NT2/D1 (cell line): ENCODE measurements at regions not wholly inside any gene's neighbourhood (a gene's known extent, or its start where the extent isn't known, plus 50 kb on each side); places are given as distances from the start of the nearest gene placed in this dataset.

Experiments used
- YY1 ChIP-seq: IDR thresholded peaks from 2 replicates; pipeline ENCODE4 v1.6.1; 2011; ENCODE audit not compliant: insufficient read length, insufficient read depth
- ZNF274 ChIP-seq: IDR thresholded peaks from 2 replicates; pipeline ENCODE4 v1.6.1; 2011; ENCODE audit warnings: mild to moderate bottlenecking, low read depth, low read length

- TF ChIP-seq ZNF274 (no peak), YY1 (no peak)
Measured at GRCh38 chr16:64532691-64533090, 589.2 kb downstream of the CDH11 start.
